HG02852 (cell line): ENCODE measurements at regions not wholly inside any gene's neighbourhood (a gene's known extent, or its start where the extent isn't known, plus 50 kb on each side); places are given as distances from the start of the nearest gene placed in this dataset.

Source experiments
- ATAC-seq: cut with Tn5 transposase; IDR thresholded peaks from one replicate; pipeline ENCODE4 v1.9.1; 2021; ENCODE audit warnings: mild to moderate bottlenecking, moderate library complexity; ENCODE audit not compliant: unreplicated experiment

- no peak for ATAC-seq
Observed at GRCh38 chr1:93013145-93014065, 52.1 kb upstream of the DIPK1A start.

DNA sequence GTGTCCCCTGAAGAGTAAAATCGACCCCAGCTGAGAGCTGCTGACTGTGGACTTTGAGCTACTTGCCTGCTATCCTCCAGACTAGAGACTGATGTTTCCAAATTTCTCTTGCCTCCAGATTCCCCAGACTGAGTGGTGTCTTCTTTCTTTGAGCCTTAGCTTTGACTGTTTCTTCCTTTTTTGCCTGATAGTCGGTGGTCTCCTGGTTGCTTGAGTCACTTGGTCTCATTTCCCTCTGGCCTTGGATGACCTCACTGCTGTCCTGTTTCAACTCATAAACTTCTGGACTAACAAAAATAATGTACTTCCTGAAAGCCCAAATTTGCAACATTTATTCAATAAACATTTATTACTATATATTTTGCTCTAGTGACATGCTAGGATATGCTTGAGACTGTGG lies 52.9 kb upstream of the DIPK1A start:
- ATAC-seq: no peak

GRCh38 chr1:93015590-93015989 lies 54.3 kb upstream of the DIPK1A start:
- no peak for ATAC-seq

DNA sequence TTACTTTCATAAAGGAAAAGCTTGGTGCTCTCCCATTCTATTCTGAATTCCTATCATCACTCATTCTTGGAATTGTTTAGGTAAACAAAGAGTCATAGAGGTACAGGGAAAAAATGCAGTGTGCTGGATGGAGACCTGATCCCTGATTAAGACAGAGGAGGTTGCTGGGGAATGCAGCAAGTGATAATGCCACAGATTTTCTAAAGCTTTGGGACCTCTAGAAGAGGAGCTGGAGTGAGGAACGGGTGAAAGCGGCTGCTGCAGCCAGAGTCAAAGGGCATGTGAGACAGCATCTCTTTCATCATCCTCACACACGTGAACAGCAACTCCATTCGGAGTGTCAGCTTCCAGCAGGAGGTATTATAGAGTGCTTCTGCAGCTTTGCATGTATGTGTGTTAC lies 54.9 kb upstream of the DIPK1A start:
- no peak for ATAC-seq

GRCh38 chr1:93021539-93022134 lies 57.4 kb upstream of the MTF2 start:
- peak; percentile 66 for ATAC-seq

- no peak for ATAC-seq
Observed at GRCh38 chr1:93022580-93022979, 56.5 kb upstream of the MTF2 start.

DNA sequence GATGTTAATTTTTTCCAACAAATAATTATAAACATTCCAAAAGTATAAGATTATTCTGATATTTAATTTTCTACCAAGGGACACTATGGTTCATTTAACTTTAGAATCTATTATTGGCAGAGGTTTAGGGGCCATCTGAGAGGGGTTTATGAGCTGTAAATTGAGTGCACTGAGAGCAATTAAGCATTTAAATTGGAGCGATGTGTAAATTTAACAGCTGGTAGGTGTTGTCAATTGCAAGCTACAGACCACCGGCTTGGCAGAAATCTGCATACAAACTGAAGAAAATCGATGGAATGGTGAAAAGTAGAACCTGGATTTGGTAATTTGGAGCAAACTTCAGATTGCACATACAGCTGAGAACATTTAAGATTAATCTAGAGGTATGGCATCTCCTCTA lies 55.8 kb upstream of the MTF2 start:
- ATAC-seq: no peak

DNA sequence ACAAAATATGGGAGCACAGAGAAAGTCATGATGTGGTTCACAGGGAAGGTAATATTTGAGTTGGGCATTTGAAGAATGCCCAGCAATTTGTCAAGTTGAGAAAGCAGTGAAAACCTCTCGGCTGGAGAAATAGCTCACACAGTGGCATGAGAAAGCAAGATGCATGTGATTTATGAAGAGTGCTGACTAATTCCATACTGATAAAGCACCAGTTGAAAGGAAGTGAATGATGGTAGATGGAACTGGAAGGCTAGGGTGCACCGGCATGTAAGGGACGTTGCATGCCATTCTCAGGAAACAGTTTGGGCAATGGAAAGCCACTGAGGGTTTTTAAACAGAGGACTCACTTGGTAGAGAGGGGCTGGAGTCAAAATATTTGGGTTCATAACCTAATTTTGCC lies 53.5 kb upstream of the MTF2 start:
- no peak for ATAC-seq

DNA sequence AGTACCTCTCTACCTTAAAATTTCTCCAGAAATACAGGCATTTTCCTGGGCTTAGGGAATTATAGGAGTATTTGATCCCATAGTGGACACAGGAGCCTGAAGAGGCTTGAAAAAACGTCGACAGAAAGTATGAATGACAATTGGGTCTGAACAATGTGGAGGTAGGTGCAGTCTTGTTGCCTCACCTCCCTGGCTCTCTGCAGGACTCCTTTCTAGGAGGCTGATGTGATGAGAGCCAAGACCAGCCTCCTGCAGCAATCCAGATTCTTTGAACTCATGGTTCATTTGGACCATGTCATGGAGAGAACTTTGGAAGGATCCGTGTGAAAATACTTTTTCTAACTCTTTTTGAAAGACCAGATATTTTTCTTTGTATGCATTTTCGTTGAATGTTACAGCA lies 50.5 kb upstream of the MTF2 start:
- no peak for ATAC-seq
